ENCODE measurements at regions not wholly inside any gene's neighbourhood (a gene's known extent, or its start where the extent isn't known, plus 50 kb on each side); places are given as distances from the start of the nearest gene placed in this dataset.

DNA sequence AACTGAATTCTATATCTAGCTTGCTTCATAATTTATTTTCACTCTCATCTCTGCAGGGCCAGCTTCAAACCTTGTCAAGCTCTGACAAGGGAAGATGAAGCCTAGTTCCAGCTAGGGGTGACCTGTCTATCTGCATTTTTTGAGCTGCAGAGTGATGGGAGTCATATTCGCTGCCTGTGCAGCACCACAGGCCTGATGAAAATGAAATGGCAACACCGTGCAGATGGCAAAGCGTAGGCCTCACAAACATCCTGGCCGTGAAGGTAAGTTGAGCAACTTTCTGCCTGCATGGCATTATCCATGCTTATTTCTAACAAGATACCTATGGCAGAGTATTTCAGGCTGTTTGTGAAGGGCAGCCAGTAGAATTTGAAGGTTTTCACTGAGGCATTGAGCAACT, 86.4 kb upstream of the C1QTNF9B start:
- DNase-seq (ENCODE audit: low read depth in 2 of 2), result no peak

DNA sequence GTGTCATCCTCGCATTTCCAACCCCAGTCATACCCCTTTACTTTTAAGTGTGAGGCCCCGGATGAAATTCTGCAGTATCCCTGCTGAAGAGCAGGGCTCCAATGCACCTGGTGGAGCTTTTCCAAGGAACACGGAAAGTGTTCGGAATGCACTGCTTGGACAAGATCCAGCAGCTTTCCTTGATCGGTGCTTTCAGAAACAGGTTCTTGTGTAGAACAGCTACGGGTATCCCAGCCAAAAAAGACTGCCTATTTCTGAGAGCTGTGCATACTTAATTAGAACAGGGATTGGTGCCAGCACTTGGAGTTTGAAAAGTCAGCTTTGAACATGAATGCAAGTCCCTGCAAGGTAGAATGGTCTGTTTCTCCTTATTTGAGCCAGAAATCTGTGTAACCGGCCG, 87.2 kb upstream of the C1QTNF9B start:
- no peak for DNase-seq (ENCODE audit: low read depth in 2 of 2)

DNA sequence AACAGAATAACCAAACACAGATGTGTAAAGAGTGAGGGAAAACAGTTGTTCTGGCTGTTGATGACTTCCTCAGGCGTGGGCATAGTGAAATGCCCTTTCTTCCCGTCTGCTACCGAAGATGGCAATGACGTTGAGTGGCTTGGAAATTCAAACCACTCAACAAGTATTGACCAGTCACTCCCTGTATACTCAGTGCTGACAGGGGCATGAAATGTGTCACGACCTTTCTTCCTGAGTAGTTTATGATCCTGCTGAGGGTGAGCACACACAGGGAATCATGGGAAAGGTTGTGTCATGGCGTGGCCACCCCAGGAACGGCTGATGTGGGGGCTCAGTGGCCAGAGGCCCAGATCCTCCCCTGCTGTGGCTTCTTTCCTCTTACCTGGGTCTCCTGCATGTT, 87.8 kb upstream of the C1QTNF9B start:
- no peak for DNase-seq (ENCODE audit: low read depth in 2 of 2)

DNA sequence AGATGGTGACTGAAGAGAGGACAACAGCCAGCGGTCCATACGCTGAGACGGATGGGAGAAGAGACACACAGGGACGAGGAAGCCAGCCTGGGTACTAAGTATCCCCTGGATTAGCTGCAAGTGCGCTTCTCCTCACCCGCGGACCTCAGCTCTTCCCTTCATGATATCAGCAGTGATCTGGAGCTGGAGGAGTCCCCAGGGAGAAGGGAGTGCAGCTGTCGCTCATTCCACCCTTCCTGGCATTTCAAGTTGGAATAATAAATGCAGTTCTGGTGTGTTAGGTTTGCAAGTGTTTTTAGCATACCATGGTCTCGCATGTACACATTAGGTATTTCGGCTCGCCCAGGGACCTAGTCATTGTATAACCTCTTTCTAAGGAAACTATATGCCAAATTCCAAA, 88.5 kb upstream of the C1QTNF9B start:
- DNase-seq (ENCODE audit: low read depth in 2 of 2), result no peak

DNA sequence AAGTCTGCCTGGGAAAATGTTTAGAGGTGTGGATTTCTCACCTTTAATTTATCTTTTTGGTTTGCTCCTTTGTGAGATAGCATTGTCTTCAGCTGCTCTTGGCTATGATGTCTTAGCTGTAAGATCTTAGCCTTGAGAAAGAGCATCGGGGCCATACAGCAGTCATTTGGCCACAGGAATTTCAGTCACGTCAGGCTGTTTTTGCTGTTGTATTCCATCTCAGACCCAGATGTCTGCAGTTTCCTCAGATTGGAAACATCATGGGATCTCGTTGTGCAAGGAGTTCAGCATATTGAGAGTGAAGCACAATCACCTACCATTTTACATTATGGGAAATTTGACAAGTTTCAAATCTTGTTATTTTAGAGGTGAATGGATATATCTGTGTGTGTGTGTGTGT, 89.3 kb upstream of the C1QTNF9B start:
- DNase-seq (ENCODE audit: low read depth in 2 of 2), result no peak

DNA sequence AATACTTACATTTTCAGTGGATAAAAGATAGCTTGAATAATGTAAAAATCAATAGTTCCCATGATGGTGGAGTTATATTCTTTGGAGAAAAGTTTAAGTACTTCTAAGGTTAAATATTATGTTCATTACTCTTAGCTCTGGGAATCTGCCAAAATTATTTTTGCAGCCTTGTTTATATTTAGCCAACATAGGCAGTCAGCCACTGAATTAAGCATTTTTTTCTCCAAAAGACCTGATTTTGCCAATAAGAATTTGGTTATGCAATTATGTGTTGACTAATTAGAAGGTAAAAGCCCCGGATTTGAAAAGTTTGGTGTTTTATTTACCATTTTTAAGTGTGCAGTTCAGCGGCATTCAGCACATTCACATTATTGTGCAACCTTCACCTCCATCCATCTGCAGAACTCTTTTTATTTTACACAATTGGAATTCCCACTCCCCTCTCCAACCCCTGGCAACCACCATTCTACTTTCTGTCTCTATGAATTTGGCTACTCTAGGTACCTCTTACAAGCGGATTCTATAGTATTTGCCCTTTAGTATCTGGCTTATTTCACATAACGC, 90.1 kb upstream of the C1QTNF9B start:
- DNase-seq (ENCODE audit: low read depth in 2 of 2), result no peak

DNA sequence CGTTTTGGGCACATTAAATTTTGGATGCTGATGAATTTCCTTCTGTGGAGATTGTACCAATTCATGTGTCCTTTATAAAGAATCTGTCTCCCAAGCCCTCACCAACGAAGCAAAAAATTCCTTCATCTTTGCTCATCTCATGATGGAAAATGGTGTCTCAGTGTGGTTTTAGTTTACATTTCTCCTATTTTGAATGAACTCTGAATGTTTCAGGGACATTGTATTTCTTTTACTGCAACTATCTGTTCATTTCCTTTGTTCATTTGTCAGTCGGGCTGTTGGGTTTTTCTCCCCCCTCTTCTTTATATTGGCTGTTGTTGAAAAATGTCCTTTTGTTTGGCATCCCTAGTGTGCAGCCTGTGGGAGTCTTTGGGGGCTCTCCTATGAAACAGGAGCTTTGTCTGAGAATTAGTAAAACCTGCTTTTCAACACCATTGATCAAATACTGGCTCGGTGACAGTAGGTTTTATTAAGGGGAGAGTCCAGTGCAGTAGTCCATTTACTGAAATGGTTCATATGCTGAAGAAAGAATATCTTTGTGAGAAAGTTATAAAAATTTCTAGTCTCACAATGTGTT, 91.3 kb upstream of the C1QTNF9B start:
- no peak for DNase-seq (ENCODE audit: low read depth in 2 of 2)

DNA sequence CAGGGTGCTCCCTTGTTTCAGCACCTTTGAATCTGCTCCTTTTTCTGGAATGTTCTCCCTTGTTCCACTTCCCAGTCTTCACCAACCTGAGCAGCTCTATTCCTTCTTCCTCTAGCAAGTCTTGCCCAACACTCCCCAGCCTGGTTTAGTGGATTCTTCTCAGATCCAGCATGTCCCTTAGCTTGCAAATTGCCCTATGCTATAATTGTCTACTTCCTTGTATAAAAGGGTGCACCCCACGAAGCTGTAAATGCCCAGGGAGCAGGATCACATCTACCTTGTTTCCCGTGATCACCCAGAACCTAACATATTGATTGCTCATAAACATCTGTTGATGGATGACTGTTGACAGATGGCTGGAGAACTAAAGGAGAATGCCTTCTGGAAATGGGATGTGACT, 93.2 kb upstream of the C1QTNF9B start:
- DNase-seq (ENCODE audit: low read depth in 2 of 2), result no peak

DNA sequence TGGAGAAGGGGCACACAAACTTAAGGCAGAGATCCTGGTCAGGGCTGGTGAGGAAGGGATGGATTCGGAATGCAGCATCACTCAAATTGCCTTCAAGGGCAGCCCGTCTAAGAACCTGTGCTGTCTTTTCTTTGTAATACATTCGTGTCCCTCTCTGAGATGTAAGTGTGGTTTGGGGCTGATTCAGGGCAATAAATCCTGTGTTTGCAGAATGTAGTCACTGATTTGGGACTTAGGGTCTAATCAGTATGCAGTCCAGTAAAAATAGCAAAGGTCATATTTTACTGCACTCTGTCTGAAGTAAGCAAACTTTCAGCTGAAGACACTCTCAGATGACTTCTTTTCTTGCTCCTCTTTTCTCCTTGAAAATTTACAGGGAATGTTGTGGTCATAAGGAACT, 93.8 kb upstream of the C1QTNF9B start:
- DNase-seq (ENCODE audit: low read depth in 2 of 2), result no peak

DNA sequence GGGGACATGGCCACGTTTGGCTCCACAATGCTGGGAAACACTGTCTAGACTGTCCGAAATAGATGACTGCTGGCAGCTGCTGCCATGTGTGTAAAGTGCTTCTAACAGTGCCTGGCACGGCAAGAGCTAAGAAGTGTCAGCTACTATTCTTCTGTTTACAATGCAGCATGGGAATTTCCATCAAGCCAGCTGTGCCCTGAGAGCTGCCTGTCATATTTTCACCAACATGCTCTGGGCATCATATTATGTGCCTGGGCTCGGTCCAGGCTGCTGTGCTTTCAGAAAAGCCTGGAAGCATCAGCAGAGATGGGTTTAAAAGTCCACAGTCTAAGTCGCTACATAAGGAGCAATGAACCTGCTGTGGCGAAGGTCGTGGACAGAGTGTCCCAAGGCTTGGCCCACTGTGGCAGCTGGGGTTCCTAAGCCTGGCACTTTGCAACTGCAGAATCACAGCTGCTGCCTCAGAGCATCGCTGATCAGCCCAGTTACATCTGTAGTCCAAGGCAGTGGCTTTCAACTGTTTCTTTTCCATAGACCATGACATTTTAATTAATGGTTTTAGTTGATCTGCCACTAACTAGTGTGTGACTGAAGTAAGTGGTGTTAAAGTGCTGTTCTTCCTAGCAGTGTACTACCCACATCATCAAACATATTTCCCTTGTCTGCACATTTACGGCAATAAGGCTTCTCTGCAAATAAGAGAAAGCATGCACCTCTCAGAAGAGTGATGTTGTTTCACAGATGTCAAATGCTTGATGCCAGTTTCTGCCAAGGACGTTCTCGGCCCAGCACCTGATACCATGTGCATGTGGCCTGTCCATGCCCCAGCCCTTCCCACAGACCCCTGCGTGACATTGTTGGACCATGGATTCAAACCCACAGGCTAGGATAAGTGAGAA, 95.7 kb upstream of the C1QTNF9B start:
- no peak for DNase-seq (ENCODE audit: low read depth in 2 of 2)

DNA sequence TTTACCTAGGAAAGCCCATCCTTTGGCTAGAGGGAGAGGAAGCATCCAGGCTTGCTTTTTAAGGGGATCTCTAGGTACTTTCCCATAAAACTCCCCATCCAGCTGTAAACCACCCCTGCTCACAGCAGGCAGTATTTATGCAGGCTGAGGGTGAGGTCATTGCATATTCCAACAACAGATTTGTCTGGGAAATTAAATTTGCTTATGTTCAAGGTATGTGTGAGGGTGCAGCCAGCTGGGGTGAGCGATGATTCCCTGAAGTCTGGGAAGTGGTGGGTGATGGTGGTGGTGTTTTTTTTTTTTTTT, 96.3 kb upstream of the C1QTNF9B start:
- DNase-seq (ENCODE audit: low read depth in 2 of 2), result no peak

DNA sequence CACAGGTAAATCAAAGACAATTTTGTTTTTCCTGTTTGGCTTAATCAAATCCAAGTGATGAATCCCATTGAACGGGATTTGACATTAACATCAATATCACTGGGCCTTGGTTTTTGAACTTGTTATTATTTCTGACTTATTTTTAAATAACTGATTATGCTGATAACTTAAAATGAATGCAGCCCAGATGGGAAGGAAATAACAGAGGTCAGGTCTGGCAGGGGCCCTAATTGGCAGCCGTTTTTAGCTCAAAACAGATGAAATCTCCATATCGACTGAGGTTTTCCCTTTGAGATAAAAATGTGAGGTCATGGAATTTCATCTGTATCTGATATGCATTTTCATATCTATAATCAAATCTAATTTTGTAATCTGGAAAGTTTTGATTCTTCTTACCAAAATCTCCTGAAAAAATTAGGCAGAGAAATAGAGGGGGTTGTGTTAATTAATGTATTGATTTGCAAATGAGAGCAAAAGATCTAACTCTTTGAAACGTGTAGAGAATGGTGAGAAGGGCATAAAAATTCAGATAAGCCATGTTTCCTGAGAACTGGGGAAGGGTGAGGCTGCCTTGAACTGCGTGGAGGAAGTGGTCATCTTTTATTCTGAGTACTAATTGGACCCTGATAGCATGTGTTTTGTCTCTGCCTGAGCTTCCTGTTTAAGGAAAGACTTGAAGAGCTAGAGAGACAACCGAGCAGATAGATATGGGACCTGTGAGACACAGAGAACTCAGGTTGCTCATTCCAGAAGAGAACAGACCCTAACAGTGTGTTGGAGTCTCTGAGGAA, 98.2 kb upstream of the C1QTNF9B start:
- DNase-seq (ENCODE audit: low read depth in 2 of 2), result no peak

DNA sequence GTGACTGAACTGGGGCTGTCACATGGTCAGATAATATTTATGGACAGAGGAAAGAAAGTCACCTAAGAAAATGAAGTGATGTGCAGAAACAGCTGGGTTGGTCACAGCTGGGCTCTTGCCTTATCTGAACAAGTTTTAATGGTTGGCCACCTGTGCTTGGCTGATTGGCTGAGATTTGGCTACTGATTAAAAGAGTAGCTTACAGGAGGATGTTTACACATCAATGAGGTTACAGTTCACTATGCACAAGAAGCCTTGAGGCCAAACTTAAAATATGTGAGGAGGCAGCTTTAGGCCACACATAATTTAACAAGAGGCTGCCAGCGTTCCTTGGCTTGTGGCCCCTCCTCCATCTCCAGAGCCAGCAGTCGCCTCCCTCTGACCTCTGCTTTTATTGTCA, 99.2 kb upstream of the C1QTNF9B start:
- no peak for DNase-seq (ENCODE audit: low read depth in 2 of 2)

DNA sequence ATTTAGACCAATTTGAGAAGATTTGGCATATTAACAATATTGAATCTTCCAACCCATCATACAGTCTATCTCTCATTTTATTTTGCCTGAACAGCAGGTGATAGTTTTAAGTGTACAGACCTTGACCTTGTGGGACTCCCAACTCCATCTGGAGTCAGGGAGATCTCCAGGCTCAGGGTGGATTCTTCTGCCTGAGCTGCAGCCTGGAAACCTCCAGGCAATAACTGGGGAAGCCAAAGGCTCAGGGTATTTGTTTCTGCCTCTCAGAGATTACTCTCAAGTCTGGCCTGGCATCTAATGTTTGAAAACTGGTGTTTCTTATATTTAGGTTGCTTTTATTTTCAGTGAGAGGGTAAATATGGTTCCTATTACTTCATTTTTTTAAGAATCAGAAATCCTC, 102.1 kb upstream of the C1QTNF9B start:
- DNase-seq (ENCODE audit: low read depth in 2 of 2), result no peak

DNA sequence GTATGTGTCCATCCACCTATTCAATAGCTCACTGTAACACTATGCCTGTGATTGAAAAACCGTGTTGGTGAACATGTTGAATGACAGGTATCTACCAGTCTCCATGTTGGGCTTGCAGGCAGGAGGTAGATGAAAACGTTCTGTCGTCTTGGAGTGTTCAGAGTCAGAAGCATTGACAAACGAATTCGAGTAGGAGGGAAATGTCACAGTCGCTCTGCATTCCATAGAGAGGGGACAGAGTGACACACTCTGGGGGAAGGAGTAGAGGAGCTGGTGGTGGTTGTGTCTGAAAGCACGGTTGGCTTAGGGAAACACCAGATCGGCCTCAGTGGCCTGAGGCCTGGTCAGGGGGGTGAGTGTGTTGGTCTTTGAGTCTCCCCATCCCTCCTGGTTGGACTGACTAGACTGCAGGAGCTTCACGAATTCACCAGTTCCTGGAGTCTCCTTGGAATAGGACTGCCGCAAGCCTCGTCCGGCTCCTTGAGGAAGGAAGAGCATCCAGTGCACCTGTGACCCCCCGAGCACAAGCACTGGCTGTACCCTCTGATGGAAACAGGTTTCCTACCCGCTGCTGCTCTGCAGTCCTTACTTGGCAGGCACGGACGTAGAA, 105.0 kb upstream of the C1QTNF9B start:
- no peak for DNase-seq (ENCODE audit: low read depth in 2 of 2)

DNA sequence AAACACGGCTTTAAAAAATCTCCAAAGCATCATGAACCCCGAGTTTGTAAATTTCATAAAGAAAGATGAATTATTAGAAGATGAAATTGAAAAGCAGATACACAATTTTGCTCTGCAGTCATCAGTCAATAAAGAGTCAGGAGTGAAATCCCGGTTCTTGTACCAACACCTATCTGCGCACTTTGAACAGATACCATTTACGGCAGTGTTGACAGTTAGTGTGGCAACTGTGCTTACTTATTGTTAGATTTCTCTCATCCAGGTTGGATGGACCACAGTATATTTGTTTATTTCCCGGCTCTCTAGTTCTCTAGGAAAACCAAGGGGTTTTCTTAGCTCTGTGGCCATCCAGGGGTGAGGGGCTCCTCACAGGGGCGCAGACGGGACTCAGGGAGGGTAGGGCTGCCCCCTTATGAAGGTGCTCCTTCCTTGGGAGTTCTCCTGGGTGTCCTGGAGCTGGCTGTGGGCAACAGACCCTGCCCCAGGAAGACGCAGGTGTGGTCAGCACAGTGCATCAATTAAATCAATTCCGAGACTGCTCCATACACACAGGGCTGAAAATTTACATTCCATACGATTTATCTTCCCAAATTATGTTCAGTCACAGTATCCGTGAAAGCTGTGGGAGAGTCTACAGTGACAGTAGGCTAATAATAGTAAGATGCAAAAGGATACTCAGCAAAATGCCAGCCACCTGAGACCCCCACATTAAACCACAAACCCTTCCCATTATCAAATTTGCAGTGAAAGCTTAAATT, 107.0 kb upstream of the C1QTNF9B start:
- DNase-seq (ENCODE audit: low read depth in 2 of 2), result no peak

DNA sequence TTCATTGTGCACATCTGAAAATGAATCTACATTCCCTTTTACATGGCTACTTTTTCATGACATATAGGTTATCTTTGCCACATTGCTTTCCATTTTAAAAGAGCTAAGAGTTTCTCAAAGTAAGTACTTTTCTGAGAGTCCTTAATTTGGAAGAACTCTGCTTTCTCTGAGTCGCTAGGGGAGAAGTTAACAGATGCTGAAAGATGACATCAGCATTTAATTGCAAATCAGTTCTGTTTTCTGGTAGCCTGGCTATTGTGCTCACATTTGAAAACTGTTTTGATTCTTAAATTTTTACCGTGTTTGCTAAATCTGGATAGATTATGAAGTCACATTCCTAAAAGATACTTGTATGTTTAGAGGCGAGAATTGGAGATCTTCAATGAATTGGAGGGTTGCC, 107.7 kb upstream of the C1QTNF9B start:
- no peak for DNase-seq (ENCODE audit: low read depth in 2 of 2)

DNA sequence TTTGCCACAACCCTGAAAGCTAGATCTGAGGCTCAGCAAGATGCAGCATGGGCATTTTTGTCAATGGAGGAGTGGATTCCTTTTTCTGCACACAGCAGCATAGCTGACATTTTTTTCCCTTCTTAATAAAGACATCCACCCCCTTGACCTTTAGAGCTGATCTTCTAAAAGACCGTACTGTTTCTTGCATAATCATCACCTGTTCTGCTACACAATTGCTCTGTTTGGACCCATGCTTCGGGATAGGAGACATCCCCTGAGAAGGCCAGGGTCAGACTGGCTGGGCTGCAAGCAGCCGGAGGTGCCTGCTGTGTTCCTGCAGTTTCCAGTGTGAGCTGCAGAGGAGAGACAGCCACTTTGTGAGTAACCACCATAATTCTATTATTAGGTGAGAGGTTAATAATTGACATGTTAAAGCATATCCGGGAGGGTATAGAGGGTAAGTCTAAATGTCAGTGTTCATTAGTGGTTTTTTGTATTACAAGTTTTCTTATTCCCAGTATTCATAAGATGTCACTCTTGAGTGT, 108.5 kb upstream of the C1QTNF9B start:
- no peak for DNase-seq (ENCODE audit: low read depth in 2 of 2)

DNA sequence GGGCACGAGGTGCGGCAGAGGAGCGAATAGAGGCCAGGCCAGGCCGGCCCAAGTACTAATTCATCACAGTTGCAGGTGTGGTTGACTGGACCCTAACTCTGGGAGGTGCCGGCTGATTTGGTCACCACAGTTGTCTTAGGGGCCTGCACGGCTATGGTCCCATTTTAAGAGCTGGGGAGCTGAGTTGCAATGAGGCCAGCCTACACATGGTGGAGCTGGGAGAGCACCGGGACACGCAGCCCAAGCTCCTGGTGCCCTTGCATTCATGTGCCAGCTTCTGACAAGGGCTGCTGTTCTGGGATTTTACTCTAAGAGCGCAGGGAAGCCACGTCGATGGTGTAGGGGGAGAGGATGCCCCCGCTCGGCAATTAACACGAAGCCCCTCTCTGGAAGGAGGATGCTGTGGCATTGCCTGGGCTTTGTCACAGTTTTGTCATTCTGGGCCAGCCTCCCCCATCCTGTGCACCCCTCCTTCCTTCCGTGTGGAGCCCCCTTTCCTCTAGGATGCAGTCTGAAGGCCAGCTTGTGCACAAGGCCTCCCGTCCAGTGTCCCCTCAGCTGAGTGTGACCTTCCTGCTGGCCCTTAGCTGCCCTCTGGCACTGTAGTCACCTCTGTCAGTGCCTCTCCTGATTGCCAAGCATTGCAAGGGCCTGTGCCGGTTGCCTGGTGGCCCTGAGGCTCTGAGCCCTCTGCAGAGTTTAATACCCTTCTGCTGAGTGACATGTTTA, 109.4 kb upstream of the C1QTNF9B start:
- no peak for DNase-seq (ENCODE audit: low read depth in 2 of 2)

DNA sequence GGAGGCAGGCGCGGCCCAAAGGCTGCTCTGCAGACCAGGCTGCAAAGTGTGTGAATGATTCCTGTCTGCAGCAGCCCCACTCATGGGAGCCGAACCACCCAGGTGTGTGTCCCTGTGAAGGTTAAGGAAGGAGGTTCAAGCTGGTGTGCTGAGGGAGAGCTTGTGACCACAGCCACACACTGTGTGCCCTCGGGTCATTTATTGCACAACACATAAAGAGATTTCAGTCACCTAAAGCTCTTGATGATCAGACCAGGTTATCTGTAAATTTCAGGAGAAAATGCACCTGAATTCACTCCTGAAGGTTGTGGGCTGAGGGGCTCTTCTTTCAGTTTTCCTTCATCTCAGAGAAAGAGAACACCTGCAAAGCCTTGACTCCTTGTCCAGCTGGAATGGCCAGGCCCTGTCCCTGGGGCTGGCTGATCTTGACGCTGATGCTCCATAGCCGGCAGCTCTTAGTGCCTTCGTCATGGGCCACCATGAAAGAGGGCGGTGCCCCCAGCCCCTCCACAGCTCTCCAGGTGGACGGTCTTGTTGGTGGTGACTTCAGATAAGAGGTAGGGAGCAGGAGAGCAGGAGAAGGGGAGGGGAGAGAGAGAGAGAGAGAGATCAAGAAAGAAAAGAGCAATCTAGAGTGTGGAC, 110.8 kb upstream of the C1QTNF9B start:
- DNase-seq (ENCODE audit: low read depth in 2 of 2), result no peak

Measured in stimulated activated CD4-positive, alpha-beta T cell treated with anti-CD3 and anti-CD28 coated beads, Interleukin-12 subunit alpha, Interleukin-12 subunit beta, amount 100 ng/mL, for 24 hours (primary cell).